Parathyroid adenoma (tissue), 2 donors: ENCODE measurements at regions not wholly inside any gene's neighbourhood (a gene's known extent, or its start where the extent isn't known, plus 50 kb on each side); places are given as distances from the start of the nearest gene placed in this dataset.
"Not testable (repeated sequence)": the region's sequence is repeated elsewhere in the genome, so short reads cannot be mapped to it uniquely, and the experiment has no call there.

Experiments used
- H2AFZ ChIP-seq: fragments of 300-600 bp; sonication (generic); one replicate; pipeline ENCODE4 v1.7.0; 2017; ENCODE audit warnings: antibody characterized with exemption, mild to moderate bottlenecking
- H3K27ac ChIP-seq: fragments of 300-600 bp; sonication (generic); one replicate; pipeline ENCODE4 v1.7.0; 2017
- H3K27me3 ChIP-seq: fragments of 300-600 bp; sonication (generic); one replicate; pipeline ENCODE4 v1.7.0; 2017; ENCODE audit warnings: low read length; ENCODE audit not compliant: control insufficient read depth, insufficient read depth
- H3K36me3 ChIP-seq: fragments of 300-600 bp; sonication (generic); one replicate; pipeline ENCODE4 v1.7.0; 2017; ENCODE audit warnings: low read length; ENCODE audit not compliant: control insufficient read depth, insufficient read depth
- H3K4me1 ChIP-seq: fragments of 300-600 bp; sonication (generic); one replicate; pipeline ENCODE4 v1.7.0; 2017; ENCODE audit warnings: control low read depth
- H3K4me2 ChIP-seq: fragments of 300-600 bp; sonication (generic); one replicate; pipeline ENCODE4 v1.7.0; 2017; ENCODE audit warnings: low read length
- H3K4me3 ChIP-seq: fragments of 300-600 bp; sonication (generic); one replicate; pipeline ENCODE4 v1.7.0; 2017; ENCODE audit warnings: low read depth, low read length
- H3K79me2 ChIP-seq: fragments of 300-600 bp; sonication (generic); one replicate; pipeline ENCODE4 v1.7.0; 2017; ENCODE audit warnings: control low read depth
- H3K9ac ChIP-seq: fragments of 300-600 bp; sonication (generic); one replicate; pipeline ENCODE4 v1.7.0; 2017; ENCODE audit warnings: mild to moderate bottlenecking
- H3K9me3 ChIP-seq: fragments of 300-600 bp; sonication (generic); one replicate; pipeline ENCODE4 v1.7.0; 2017; ENCODE audit warnings: low read length; ENCODE audit not compliant: control insufficient read depth
- TF ChIP-seq, protein P1 (sequence below): fragments of 300-600 bp; sonication (generic); IDR thresholded peaks from one replicate; pipeline ENCODE4 v1.7.0; 2017; ENCODE audit warnings: antibody characterized with exemption, mild to moderate bottlenecking
- donor health status: primary hyperparathyroidism.

- Histone ChIP-seq H3K9me3 (no peaks in the 10 kb centered on the region), H3K4me3 (no peak overlapping the region), H3K4me2 (no peak overlapping the region), H3K27ac (no peak overlapping the region), H3K27me3 (no peaks in the 10 kb centered on the region), H3K36me3 (no peaks in the 10 kb centered on the region), H2AFZ (no peak overlapping the region), H3K4me1 (no peaks in the 10 kb centered on the region), H3K79me2 (no peaks in the 10 kb centered on the region), H3K9ac (no peak overlapping the region)
- TF ChIP-seq, protein P1, sequence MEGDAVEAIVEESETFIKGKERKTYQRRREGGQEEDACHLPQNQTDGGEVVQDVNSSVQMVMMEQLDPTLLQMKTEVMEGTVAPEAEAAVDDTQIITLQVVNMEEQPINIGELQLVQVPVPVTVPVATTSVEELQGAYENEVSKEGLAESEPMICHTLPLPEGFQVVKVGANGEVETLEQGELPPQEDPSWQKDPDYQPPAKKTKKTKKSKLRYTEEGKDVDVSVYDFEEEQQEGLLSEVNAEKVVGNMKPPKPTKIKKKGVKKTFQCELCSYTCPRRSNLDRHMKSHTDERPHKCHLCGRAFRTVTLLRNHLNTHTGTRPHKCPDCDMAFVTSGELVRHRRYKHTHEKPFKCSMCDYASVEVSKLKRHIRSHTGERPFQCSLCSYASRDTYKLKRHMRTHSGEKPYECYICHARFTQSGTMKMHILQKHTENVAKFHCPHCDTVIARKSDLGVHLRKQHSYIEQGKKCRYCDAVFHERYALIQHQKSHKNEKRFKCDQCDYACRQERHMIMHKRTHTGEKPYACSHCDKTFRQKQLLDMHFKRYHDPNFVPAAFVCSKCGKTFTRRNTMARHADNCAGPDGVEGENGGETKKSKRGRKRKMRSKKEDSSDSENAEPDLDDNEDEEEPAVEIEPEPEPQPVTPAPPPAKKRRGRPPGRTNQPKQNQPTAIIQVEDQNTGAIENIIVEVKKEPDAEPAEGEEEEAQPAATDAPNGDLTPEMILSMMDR: no peak
Measured at GRCh38 chr13:109986851-109987250, 200.5 kb upstream of the IRS2 start.

DNA sequence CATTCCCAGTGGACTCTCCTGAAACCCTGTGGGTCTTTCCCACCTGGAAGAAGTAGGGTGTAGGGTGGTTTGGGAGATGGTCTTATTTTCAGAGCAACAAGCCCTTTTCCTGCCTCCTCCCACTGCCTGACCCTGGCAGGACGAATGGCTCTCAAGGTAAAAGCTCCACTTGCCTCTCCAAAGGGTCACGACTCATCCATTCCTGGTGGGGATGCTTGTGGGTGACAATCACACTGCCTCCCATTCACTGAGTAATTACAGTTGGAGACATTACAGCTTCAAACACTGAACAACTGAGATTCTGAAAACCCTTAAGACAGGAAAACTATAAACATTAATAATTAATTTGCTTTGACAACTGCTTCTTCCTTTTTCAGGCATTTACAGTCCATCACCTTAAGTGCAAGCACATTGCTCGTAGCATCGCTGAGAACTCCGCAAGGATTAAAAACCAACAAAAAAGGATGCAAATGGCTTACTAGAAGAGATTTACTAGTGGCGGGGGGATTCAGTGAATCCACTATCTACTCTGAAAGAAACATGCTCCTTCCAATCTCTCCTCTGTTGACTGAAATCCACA lies 199.6 kb upstream of the IRS2 start:
- Histone ChIP-seq H3K27me3 (no peaks in the 10 kb centered on the region), H3K4me2 (no peak overlapping the region), H3K4me1 (no peaks in the 10 kb centered on the region), H3K36me3 (no peaks in the 10 kb centered on the region), H3K27ac (no peak overlapping the region), H3K4me3 (no peak overlapping the region), H3K79me2 (no peaks in the 10 kb centered on the region), H3K9ac (no peak overlapping the region), H2AFZ (no peak overlapping the region), H3K9me3 (no peaks in the 10 kb centered on the region)
- TF ChIP-seq, protein P1: no peak

- no peaks in the 10 kb centered on the region for H3K4me1 ChIP-seq
- no peak overlapping the region for H3K27ac ChIP-seq
- H3K9me3 ChIP-seq: no peaks in the 10 kb centered on the region
- TF ChIP-seq, protein P1: no peak
- no peak overlapping the region for H3K4me3 ChIP-seq
- H3K27me3 ChIP-seq: no peaks in the 10 kb centered on the region
- H3K9ac ChIP-seq: no peak overlapping the region
- no peak overlapping the region for H2AFZ ChIP-seq
- H3K79me2 ChIP-seq: no peaks in the 10 kb centered on the region
- no peaks in the 10 kb centered on the region for H3K36me3 ChIP-seq
- H3K4me2 ChIP-seq: no peak overlapping the region
Measured at GRCh38 chr13:109983447-109983846, 197.1 kb upstream of the IRS2 start.

- Histone ChIP-seq H3K9ac (no peak overlapping the region), H3K79me2 (no peaks in the 10 kb centered on the region), H2AFZ (no peak overlapping the region), H3K27me3 (no peaks in the 10 kb centered on the region), H3K4me2 (no peak overlapping the region), H3K4me1 (no peaks in the 10 kb centered on the region), H3K36me3 (no peaks in the 10 kb centered on the region), H3K4me3 (no peak overlapping the region), H3K27ac (no peak overlapping the region), H3K9me3 (no peaks in the 10 kb centered on the region)
- TF ChIP-seq, protein P1: no peak
Measured at GRCh38 chr13:109981000-109981399, 194.6 kb upstream of the IRS2 start.

DNA sequence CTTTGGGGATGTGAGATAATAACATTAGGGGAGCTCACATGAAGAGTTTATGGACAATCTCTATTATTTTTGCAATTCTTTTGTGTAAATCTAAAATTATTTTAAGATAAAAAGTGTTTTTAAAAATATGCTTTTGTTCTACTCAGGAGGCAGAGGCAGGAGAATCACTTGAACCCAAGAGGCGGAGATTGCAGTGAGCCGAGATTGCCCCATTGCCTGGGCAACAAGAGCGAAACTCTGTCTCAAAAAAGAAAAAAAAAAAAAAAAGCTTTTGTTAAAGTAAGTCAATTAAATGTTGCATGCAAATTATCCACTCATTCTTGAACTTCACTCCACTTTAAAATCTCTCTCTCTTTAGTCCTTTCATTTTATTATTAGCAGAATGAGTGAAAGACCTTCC lies 193.3 kb upstream of the IRS2 start:
- H3K4me2 ChIP-seq, H3K36me3 ChIP-seq, H3K9ac ChIP-seq, H2AFZ ChIP-seq, H3K9me3 ChIP-seq, H3K4me1 ChIP-seq, H3K27ac ChIP-seq, H3K79me2 ChIP-seq, H3K27me3 ChIP-seq, H3K4me3 ChIP-seq: not testable (repeated sequence)
